ENCODE measurements at regions not wholly inside any gene's neighbourhood (a gene's known extent, or its start where the extent isn't known, plus 50 kb on each side); places are given as distances from the start of the nearest gene placed in this dataset.

DNA sequence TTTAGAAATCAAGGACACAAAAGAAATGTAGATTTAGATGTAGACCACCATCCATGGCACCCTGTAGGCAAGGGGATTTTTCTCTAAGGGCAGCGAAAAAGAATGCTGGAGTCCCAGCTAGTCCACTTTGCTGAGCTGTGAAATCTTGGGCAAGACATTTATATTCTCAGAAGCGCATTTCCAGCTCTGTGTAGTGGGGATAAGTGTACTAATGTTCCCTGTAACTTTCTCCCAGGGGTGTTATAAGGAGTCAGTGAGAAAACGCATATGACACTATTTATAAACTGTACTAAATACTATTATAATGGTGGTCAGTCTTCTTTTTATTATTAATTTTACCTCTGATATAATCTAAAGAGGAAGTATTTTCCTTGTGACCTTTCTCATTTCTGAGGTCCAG is 133.4 kb upstream of the FRMD6 start:
- no peak overlapping the region for H3K4ac ChIP-seq (replicated peaks; ENCODE audit: insufficient read length, low read depth, low read length)
- CTCF ChIA-PET (ENCODE audit: partially characterized antibody), result no interaction called here
- WGBS, 2 experiments (ENCODE audit: extremely low coverage in 1 of 2, insufficient coverage in 1 of 2, insufficient read length in 1 of 2, insufficient replicate concordance in 2 of 2, low coverage in 1 of 2, low lambda C conversion rate in 2 of 2, missing lambda C conversion rate in 1 of 2), result 86% methylated on average over 3 of the region's 3 CpGs; no CpG with 5 or more reads in 1 of the 2 experiments

More for the DNA sequence above, 133.4 kb upstream of the FRMD6 start:
- no peaks in the 10 kb centered on the region for H3K79me2 ChIP-seq (ENCODE audit: control insufficient read depth in 1 of 2, insufficient read depth in 2 of 2, low read length in 2 of 2)
- H3K56ac ChIP-seq (replicated peaks; ENCODE audit: insufficient read length, low read depth, low read length), result no peak overlapping the region
- no peak overlapping the region for H2BK15ac ChIP-seq (ENCODE audit: low read length)
- H2AFZ ChIP-seq (ENCODE audit: low read length), result no peak overlapping the region
- H2AK5ac ChIP-seq (ENCODE audit: low read depth, low read length), result no peak overlapping the region
- H2BK120ac ChIP-seq (replicated peaks; ENCODE audit: low read depth, low read length), result no peak overlapping the region
- no peak overlapping the region for H3K23ac ChIP-seq (ENCODE audit: insufficient read length)
- H3K9ac ChIP-seq (replicated peaks in 1 of 4; ENCODE audit: extremely low read depth in 1 of 4, low read depth in 3 of 4, low read length in 3 of 4), result no peak overlapping the region
- H3K23me2 ChIP-seq (ENCODE audit: low read depth, low read length), result no peaks in the 10 kb centered on the region
- H3K14ac ChIP-seq (ENCODE audit: insufficient read length), result no peak overlapping the region
- no peaks in the 10 kb centered on the region for H4K20me1 ChIP-seq (replicated peaks in 1 of 2; ENCODE audit: control insufficient read depth in 1 of 2, insufficient read depth in 2 of 2, low read length in 2 of 2)
- no peak overlapping the region for H4K91ac ChIP-seq (replicated peaks; ENCODE audit: insufficient read length, low read length)
- no peak for TF ChIP-seq KDM1A (IDR thresholded peaks at IDR 0.05; ENCODE audit: borderline replicate concordance, low read length)
- no peak for TF ChIP-seq ZNF274 (IDR thresholded peaks at IDR 0.05; ENCODE audit: borderline replicate concordance, extremely low read depth, low read length)
- TF ChIP-seq CBX8 (IDR thresholded peaks at IDR 0.05; ENCODE audit: borderline replicate concordance, low read depth, low read length), result no peak
- no peak for TF ChIP-seq CTCF (IDR thresholded peaks at IDR 0.05; ENCODE audit: control extremely low read depth in 1 of 3, insufficient read depth in 1 of 3, low read depth in 1 of 3, low read length in 3 of 3)
- TF ChIP-seq, protein P1, sequence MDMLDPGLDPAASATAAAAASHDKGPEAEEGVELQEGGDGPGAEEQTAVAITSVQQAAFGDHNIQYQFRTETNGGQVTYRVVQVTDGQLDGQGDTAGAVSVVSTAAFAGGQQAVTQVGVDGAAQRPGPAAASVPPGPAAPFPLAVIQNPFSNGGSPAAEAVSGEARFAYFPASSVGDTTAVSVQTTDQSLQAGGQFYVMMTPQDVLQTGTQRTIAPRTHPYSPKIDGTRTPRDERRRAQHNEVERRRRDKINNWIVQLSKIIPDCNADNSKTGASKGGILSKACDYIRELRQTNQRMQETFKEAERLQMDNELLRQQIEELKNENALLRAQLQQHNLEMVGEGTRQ (IDR thresholded peaks at IDR 0.05; ENCODE audit: low read length), result no peak
- no peak for TF ChIP-seq HDAC6 (IDR thresholded peaks at IDR 0.05; ENCODE audit: low read depth, low read length)
- no peak for TF ChIP-seq BACH1 (IDR thresholded peaks at IDR 0.05; ENCODE audit: low read length)
- TF ChIP-seq SP2 (IDR thresholded peaks at IDR 0.05; ENCODE audit: low read length), result no peak
- TF ChIP-seq NRF1 (IDR thresholded peaks at IDR 0.05; ENCODE audit: low read depth, low read length), result no peak
- TF ChIP-seq ASH2L (IDR thresholded peaks at IDR 0.05; ENCODE audit: low read length), result no peak
- H2BK12ac ChIP-seq (ENCODE audit: low read depth, low read length), result no peak overlapping the region
- H4K5ac ChIP-seq (ENCODE audit: insufficient read length, low read depth, low read length), result no peak overlapping the region
- peaks cover 0 to 3% (median 2%) of the 10 kb centered on the region in 4 experiments; a peak in 2 of 7 replicates for H3K4me1 ChIP-seq (replicated peaks in 1 of 4; ENCODE audit: control insufficient read depth in 3 of 4, insufficient read depth in 4 of 4, low read length in 3 of 4)
- no peaks in the 10 kb centered on the region for H3K79me1 ChIP-seq (ENCODE audit: low read depth, low read length)
- POLR2A ChIA-PET (ENCODE audit: partially characterized antibody), result no interaction called here
- H3K27me3 ChIP-seq (replicated peaks in 1 of 4; ENCODE audit: control insufficient read depth in 3 of 4, extremely low read depth in 1 of 4, insufficient read depth in 3 of 4, low read length in 3 of 4), result 0 out of 7 replicates have a peak, but pooled peaks cover 0 to 1% (median 0%) of the 10 kb centered on the region in 4 experiments
- DNase-seq (ENCODE audit: low read depth in 1 of 2, low spot score in 2 of 2) (no peak), FAIRE-seq (no peak)
- no peak overlapping the region for H3K4me3 ChIP-seq (ENCODE audit: extremely low read depth in 1 of 4, insufficient read depth in 2 of 4, low read depth in 3 of 4, low read length in 4 of 4)
- H3K27ac ChIP-seq (ENCODE audit: low read depth, low read length), result no peak overlapping the region
- no peak overlapping the region for H2BK20ac ChIP-seq (ENCODE audit: low read length)
- no peak overlapping the region for H3K4me2 ChIP-seq (ENCODE audit: insufficient read depth in 1 of 2, low read depth in 2 of 2, low read length in 2 of 2)
- no peaks in the 10 kb centered on the region for H3K36me3 ChIP-seq (ENCODE audit: control insufficient read depth in 2 of 4, insufficient read depth in 4 of 4, low read length in 3 of 4)
- no peaks in the 10 kb centered on the region for H3K9me3 ChIP-seq (ENCODE audit: insufficient read depth in 2 of 2, low read depth in 1 of 2, low read length in 1 of 2)
- no peak overlapping the region for H4K8ac ChIP-seq (ENCODE audit: extremely low read depth, insufficient read depth, low read length)
- no peak overlapping the region for H2BK5ac ChIP-seq (ENCODE audit: low read depth, low read length)
- no peak overlapping the region for H3K18ac ChIP-seq (ENCODE audit: extremely low read depth, low read length)

Data from H1 (cell line).